Activated CD8-positive, alpha-beta memory T cell treated with anti-CD3 and anti-CD28 coated beads, Interleukin-2, amount 10 ng/mL, durations not matched to agents 7 days and 5 days (primary cell): ENCODE measurements at regions not wholly inside any gene's neighbourhood (a gene's known extent, or its start where the extent isn't known, plus 50 kb on each side); places are given as distances from the start of the nearest gene placed in this dataset.

Experiments
- ATAC-seq: fragments of 150-1000 bp; cut with Tn5 transposase; one replicate; pipeline ENCODE4 v1.10.0; 2021; ENCODE audit warnings: moderate library complexity
- CTCF ChIA-PET: fragments of 350-600 bp; sonication (Branson Sonifier 250); formaldehyde crosslinking; loops from one replicate; lab custom pipeline; 2021; ENCODE audit warnings: antibody characterized with exemption; lab: Charles Lee
- DNase-seq: peaks from one replicate; pipeline ENCODE4 v3.0.0-alpha.2; 2020
- H3K27ac Mint-ChIP-seq: one replicate; pipeline ENCODE4 v1.8.0; 2021; ENCODE audit warnings: mild to moderate bottlenecking, mixed read lengths
- H3K27me3 Mint-ChIP-seq: one replicate; pipeline ENCODE4 v1.8.0; 2021; ENCODE audit warnings: mixed read lengths
- H3K36me3 Mint-ChIP-seq: one replicate; pipeline ENCODE4 v1.8.0; 2021; ENCODE audit warnings: mild to moderate bottlenecking, mixed read lengths
- H3K4me1 Mint-ChIP-seq: one replicate; pipeline ENCODE4 v1.8.0; 2021; ENCODE audit warnings: mixed read lengths
- H3K4me3 Mint-ChIP-seq: one replicate; pipeline ENCODE4 v1.8.0; 2021; ENCODE audit warnings: mild to moderate bottlenecking, moderate library complexity, mixed read lengths
- H3K9me3 Mint-ChIP-seq: one replicate; pipeline ENCODE4 v1.8.0; 2022; ENCODE audit warnings: low read depth, mixed read lengths

GRCh38 chr12:3336606-3337311 is 154.2 kb upstream of the PRMT8 start:
- CTCF ChIA-PET, result no interaction called here
- no peaks in the 10 kb centered on the region for H3K36me3 Mint-ChIP-seq
- ATAC-seq, result no peak
- H3K4me3 Mint-ChIP-seq, result no peak overlapping the region
- no peak overlapping the region for H3K27ac Mint-ChIP-seq
- H3K27me3 Mint-ChIP-seq, result peaks cover 27% of the 10 kb centered on the region
- H3K4me1 Mint-ChIP-seq, result no peaks in the 10 kb centered on the region
- no peaks in the 10 kb centered on the region for H3K9me3 Mint-ChIP-seq
- DNase-seq, result no peak

GRCh38 chr12:3337944-3338343 is 153.1 kb upstream of the PRMT8 start:
- CTCF ChIA-PET, result no interaction called here
- Mint-ChIP-seq H3K36me3 (no peaks in the 10 kb centered on the region), H3K4me3 (no peak overlapping the region), H3K9me3 (no peaks in the 10 kb centered on the region), H3K27ac (no peak overlapping the region), H3K4me1 (no peaks in the 10 kb centered on the region), H3K27me3 (peaks cover 35% of the 10 kb centered on the region)
- no peak for ATAC-seq
- no peak for DNase-seq

GRCh38 chr12:3339221-3339620 is 151.8 kb upstream of the PRMT8 start:
- CTCF ChIA-PET, result no interaction called here
- Mint-ChIP-seq H3K36me3 (no peaks in the 10 kb centered on the region), H3K27ac (no peak overlapping the region), H3K4me3 (no peak overlapping the region), H3K9me3 (no peaks in the 10 kb centered on the region), H3K27me3 (peaks cover 37% of the 10 kb centered on the region), H3K4me1 (no peaks in the 10 kb centered on the region)
- no peak for DNase-seq
- no peak for ATAC-seq

- Mint-ChIP-seq H3K4me3 (no peak overlapping the region), H3K9me3 (no peaks in the 10 kb centered on the region), H3K4me1 (no peaks in the 10 kb centered on the region), H3K36me3 (no peaks in the 10 kb centered on the region), H3K27ac (no peak overlapping the region), H3K27me3 (peaks cover 25% of the 10 kb centered on the region)
- CTCF ChIA-PET, result interaction anchor here (1.2 to 1.8 kb wide), 3 partner anchors 8 to 462 kb away, joined by 3 to 5 read pairs (median 3); no protein-coding TSS in a partner anchor
- no peak for ATAC-seq
- no peak for DNase-seq
Observed at GRCh38 chr12:3341594-3341993, 149.4 kb upstream of the PRMT8 start.

- Mint-ChIP-seq H3K27ac (no peak overlapping the region), H3K9me3 (no peaks in the 10 kb centered on the region), H3K4me3 (no peak overlapping the region), H3K4me1 (no peaks in the 10 kb centered on the region), H3K27me3 (peaks cover 21% of the 10 kb centered on the region), H3K36me3 (no peaks in the 10 kb centered on the region)
- DNase-seq (no peak), ATAC-seq (no peak)
- CTCF ChIA-PET, result interaction anchor here (1.2 to 1.8 kb wide), 3 partner anchors 8 to 462 kb away, joined by 3 to 5 read pairs (median 3); no protein-coding TSS in a partner anchor
Observed at GRCh38 chr12:3342051-3342450, 149.0 kb upstream of the PRMT8 start.

GRCh38 chr12:3348055-3348454 is 142.9 kb upstream of the PRMT8 start:
- DNase-seq, result no peak
- H3K9me3 Mint-ChIP-seq, result no peaks in the 10 kb centered on the region
- no peak overlapping the region for H3K4me3 Mint-ChIP-seq
- H3K27ac Mint-ChIP-seq, result no peak overlapping the region
- H3K4me1 Mint-ChIP-seq, result no peaks in the 10 kb centered on the region
- no peaks in the 10 kb centered on the region for H3K36me3 Mint-ChIP-seq
- CTCF ChIA-PET, result no interaction called here
- H3K27me3 Mint-ChIP-seq, result peaks cover 5% of the 10 kb centered on the region
- ATAC-seq, result no peak

- DNase-seq (no peak), ATAC-seq (no peak)
- no peaks in the 10 kb centered on the region for H3K4me1 Mint-ChIP-seq
- CTCF ChIA-PET, result interaction anchor here (1.0 to 1.9 kb wide), 3 partner anchors 9 to 454 kb away, joined by 3 to 6 read pairs (median 3); no protein-coding TSS in a partner anchor
- peaks cover 4% of the 10 kb centered on the region for H3K27me3 Mint-ChIP-seq
- no peak overlapping the region for H3K27ac Mint-ChIP-seq
- H3K36me3 Mint-ChIP-seq, result no peaks in the 10 kb centered on the region
- no peak overlapping the region for H3K4me3 Mint-ChIP-seq
- no peaks in the 10 kb centered on the region for H3K9me3 Mint-ChIP-seq
Observed at GRCh38 chr12:3350432-3350831, 140.6 kb upstream of the PRMT8 start.

GRCh38 chr12:3351731-3352130 is 139.3 kb upstream of the PRMT8 start:
- Mint-ChIP-seq H3K27ac (no peak overlapping the region), H3K27me3 (peaks cover 8% of the 10 kb centered on the region), H3K4me1 (no peaks in the 10 kb centered on the region), H3K9me3 (no peaks in the 10 kb centered on the region), H3K36me3 (no peaks in the 10 kb centered on the region), H3K4me3 (no peak overlapping the region)
- ATAC-seq (no peak), DNase-seq (no peak)
- CTCF ChIA-PET, result interaction anchor here (1.2 kb wide), 1 partner anchor 76 kb away, joined by 3 read pairs; no protein-coding TSS in a partner anchor

- CTCF ChIA-PET, result no interaction called here
- Mint-ChIP-seq H3K27ac (no peak overlapping the region), H3K4me3 (no peak overlapping the region), H3K27me3 (peaks cover 8% of the 10 kb centered on the region), H3K4me1 (no peaks in the 10 kb centered on the region), H3K36me3 (no peaks in the 10 kb centered on the region), H3K9me3 (no peaks in the 10 kb centered on the region)
- ATAC-seq (no peak), DNase-seq (no peak)
Observed at GRCh38 chr12:3352230-3352629, 138.8 kb upstream of the PRMT8 start.

GRCh38 chr12:3353621-3354020 is 137.4 kb upstream of the PRMT8 start:
- Mint-ChIP-seq H3K4me3 (no peak overlapping the region), H3K36me3 (no peaks in the 10 kb centered on the region), H3K27ac (no peak overlapping the region), H3K9me3 (no peaks in the 10 kb centered on the region), H3K4me1 (no peaks in the 10 kb centered on the region), H3K27me3 (peaks cover 8% of the 10 kb centered on the region)
- DNase-seq (no peak), ATAC-seq (no peak)
- CTCF ChIA-PET, result interaction anchor here (1.5 kb wide), 1 partner anchor 53 kb away, joined by 7 read pairs; no protein-coding TSS in a partner anchor

- H3K4me3 Mint-ChIP-seq, result no peak overlapping the region
- ATAC-seq (no peak), DNase-seq (no peak)
- no peak overlapping the region for H3K27ac Mint-ChIP-seq
- no peaks in the 10 kb centered on the region for H3K36me3 Mint-ChIP-seq
- no peaks in the 10 kb centered on the region for H3K4me1 Mint-ChIP-seq
- CTCF ChIA-PET, result interaction anchor here (1.7 kb wide), 1 partner anchor 13 kb away, joined by 5 read pairs; no protein-coding TSS in a partner anchor
- peaks cover 14% of the 10 kb centered on the region for H3K27me3 Mint-ChIP-seq
- H3K9me3 Mint-ChIP-seq, result no peaks in the 10 kb centered on the region
Observed at GRCh38 chr12:3354586-3354985, 136.4 kb upstream of the PRMT8 start.

GRCh38 chr12:3355378-3355900 is 135.6 kb upstream of the PRMT8 start:
- H3K9me3 Mint-ChIP-seq, result no peaks in the 10 kb centered on the region
- DNase-seq (no peak), ATAC-seq (no peak)
- H3K4me1 Mint-ChIP-seq, result no peaks in the 10 kb centered on the region
- no peak overlapping the region for H3K27ac Mint-ChIP-seq
- CTCF ChIA-PET, result interaction anchor here (1.7 kb wide), 1 partner anchor 14 kb away, joined by 5 read pairs; no protein-coding TSS in a partner anchor
- peaks cover 10% of the 10 kb centered on the region for H3K27me3 Mint-ChIP-seq
- no peaks in the 10 kb centered on the region for H3K36me3 Mint-ChIP-seq
- H3K4me3 Mint-ChIP-seq, result no peak overlapping the region

GRCh38 chr12:3357950-3358525 is 133.0 kb upstream of the PRMT8 start:
- CTCF ChIA-PET, result no interaction called here
- Mint-ChIP-seq H3K4me1 (no peaks in the 10 kb centered on the region), H3K36me3 (no peaks in the 10 kb centered on the region), H3K9me3 (no peaks in the 10 kb centered on the region), H3K4me3 (no peak overlapping the region), H3K27ac (no peak overlapping the region), H3K27me3 (peaks cover 14% of the 10 kb centered on the region)
- ATAC-seq (no peak), DNase-seq (no peak)

- Mint-ChIP-seq H3K4me3 (no peak overlapping the region), H3K27ac (no peak overlapping the region), H3K27me3 (peaks cover 22% of the 10 kb centered on the region), H3K9me3 (no peaks in the 10 kb centered on the region), H3K4me1 (no peaks in the 10 kb centered on the region), H3K36me3 (no peaks in the 10 kb centered on the region)
- ATAC-seq, result no peak
- no peak for DNase-seq
- CTCF ChIA-PET, result no interaction called here
Observed at GRCh38 chr12:3359478-3359877, 131.5 kb upstream of the PRMT8 start.
